SK-N-MC (cell line): ENCODE measurements at regions not wholly inside any gene's neighbourhood (a gene's known extent, or its start where the extent isn't known, plus 50 kb on each side); places are given as distances from the start of the nearest gene placed in this dataset.

Experiments
- DNase-seq: peaks from one replicate; pipeline ENCODE4 v3.0.0-alpha.2; 2011; ENCODE audit warnings: low read depth, low spot score
- H3K27ac ChIP-seq: fragments of 200-600 bp; sonication (generic); 2 replicates; pipeline ENCODE4 v1.5.1; 2016; ENCODE audit warnings: mixed run types
- H3K36me3 ChIP-seq: fragments of 200-600 bp; sonication (generic); 2 replicates; pipeline ENCODE4 v1.6.1; 2017; ENCODE audit warnings: antibody characterized with exemption, low read length, mixed read lengths; ENCODE audit not compliant: insufficient read depth
- H3K4me3 ChIP-seq: fragments of 200-600 bp; sonication (generic); 2 replicates; pipeline ENCODE4 v1.5.1; 2016
- H3K9ac ChIP-seq: fragments of 200-600 bp; sonication (generic); 2 replicates; pipeline ENCODE4 v1.8.0; 2017; ENCODE audit warnings: mixed run types, mixed read lengths; ENCODE audit not compliant: insufficient read length
- H3K9me3 ChIP-seq: fragments of 200-600 bp; sonication (generic); 2 replicates; pipeline ENCODE4 v1.6.1; 2017; ENCODE audit warnings: low read depth, mild to moderate bottlenecking, antibody characterized with exemption, low read length, moderate library complexity, mixed read lengths
- EZH2 ChIP-seq: fragments of 200-600 bp; sonication (generic); IDR thresholded peaks from one replicate; pipeline ENCODE4 v1.6.1; 2017; ENCODE audit warnings: antibody characterized with exemption
- FOXP2 ChIP-seq: optimal IDR thresholded peaks from 2 replicates; pipeline ENCODE3; 2011; ENCODE audit warnings: mild to moderate bottlenecking, moderate library complexity; ENCODE audit not compliant: insufficient read depth; ENCODE audit errors: extremely low read length, control extremely low read depth
- POLR2AphosphoS5 ChIP-seq: IDR thresholded peaks from 2 replicates; pipeline ENCODE4 v1.6.1; 2012; ENCODE audit warnings: mild to moderate bottlenecking, low read depth, low read length, borderline replicate concordance

- Histone ChIP-seq H3K36me3 (no peaks in the 10 kb centered on the region), H3K9ac (no peak overlapping the region), H3K27ac (no peak overlapping the region), H3K9me3 (no peaks in the 10 kb centered on the region), H3K4me3 (no peak overlapping the region)
- TF ChIP-seq EZH2 (no peak), FOXP2 (no peak), POLR2AphosphoS5 (no peak)
- DNase-seq: no peak
Measured at GRCh38 chr17:34820922-34821321, 140.3 kb downstream of the CCT6B start.

GRCh38 chr17:34820248-34820801 lies 140.9 kb downstream of the CCT6B start:
- Histone ChIP-seq H3K9ac (no peak overlapping the region), H3K27ac (no peak overlapping the region), H3K4me3 (no peak overlapping the region), H3K9me3 (no peaks in the 10 kb centered on the region), H3K36me3 (no peaks in the 10 kb centered on the region)
- TF ChIP-seq POLR2AphosphoS5 (no peak), EZH2 (no peak), FOXP2 (no peak)
- DNase-seq: no peak

- no peaks in the 10 kb centered on the region for H3K9me3 ChIP-seq
- no peak overlapping the region for H3K9ac ChIP-seq
- TF ChIP-seq POLR2AphosphoS5 (no peak), EZH2 (no peak), FOXP2 (no peak)
Measured at GRCh38 chr17:34817252-34818035, 143.8 kb downstream of the CCT6B start.

GRCh38 chr17:34816848-34817247 lies 144.4 kb downstream of the CCT6B start:
- no peaks in the 10 kb centered on the region for H3K9me3 ChIP-seq
- no peak overlapping the region for H3K27ac ChIP-seq
- no peak for DNase-seq
- H3K36me3 ChIP-seq: no peaks in the 10 kb centered on the region
- TF ChIP-seq EZH2: no peak
- no peak overlapping the region for H3K9ac ChIP-seq
- no peak overlapping the region for H3K4me3 ChIP-seq

More at GRCh38 chr17:34817252-34818035, 143.8 kb downstream of the CCT6B start:
- H3K4me3 ChIP-seq: no peak overlapping the region
- no peak for DNase-seq
- H3K27ac ChIP-seq: no peak overlapping the region
- no peaks in the 10 kb centered on the region for H3K36me3 ChIP-seq

GRCh38 chr17:34813290-34813689 lies 148.0 kb downstream of the CCT6B start:
- no peak for TF ChIP-seq POLR2AphosphoS5
- no peak for TF ChIP-seq EZH2
- TF ChIP-seq FOXP2: no peak
- Histone ChIP-seq H3K36me3 (no peaks in the 10 kb centered on the region), H3K9me3 (no peaks in the 10 kb centered on the region), H3K4me3 (no peak overlapping the region), H3K27ac (no peak overlapping the region), H3K9ac (no peak overlapping the region)
- DNase-seq: no peak

- H3K27ac ChIP-seq: no peak overlapping the region
- no peak overlapping the region for H3K9ac ChIP-seq
- DNase-seq: no peak
- no peak overlapping the region for H3K4me3 ChIP-seq
- no peak for TF ChIP-seq EZH2
- no peak for TF ChIP-seq POLR2AphosphoS5
- TF ChIP-seq FOXP2: no peak
- H3K36me3 ChIP-seq: no peaks in the 10 kb centered on the region
- H3K9me3 ChIP-seq: no peaks in the 10 kb centered on the region
Measured at GRCh38 chr17:34811561-34811960, 149.7 kb downstream of the CCT6B start.

GRCh38 chr17:34800661-34801060 lies 160.6 kb downstream of the CCT6B start:
- Histone ChIP-seq H3K27ac (no peak overlapping the region), H3K36me3 (no peaks in the 10 kb centered on the region), H3K4me3 (no peak overlapping the region), H3K9ac (no peak overlapping the region), H3K9me3 (no peaks in the 10 kb centered on the region)
- TF ChIP-seq POLR2AphosphoS5 (no peak), FOXP2 (no peak), EZH2 (no peak)
- no peak for DNase-seq

- TF ChIP-seq POLR2AphosphoS5 (no peak), EZH2 (no peak), FOXP2 (no peak)
- no peak for DNase-seq
- Histone ChIP-seq H3K36me3 (no peaks in the 10 kb centered on the region), H3K27ac (no peak overlapping the region), H3K4me3 (no peak overlapping the region), H3K9ac (no peak overlapping the region), H3K9me3 (no peaks in the 10 kb centered on the region)
Measured at GRCh38 chr17:34799751-34800150, 161.5 kb downstream of the CCT6B start.
